Urothelium cell line (cell line): ENCODE measurements at regions not wholly inside any gene's neighbourhood (a gene's known extent, or its start where the extent isn't known, plus 50 kb on each side); places are given as distances from the start of the nearest gene placed in this dataset.
"Not testable (repeated sequence)": the region's sequence is repeated elsewhere in the genome, so short reads cannot be mapped to it uniquely, and the experiment has no call there.

Experiments used
- DNase-seq: peaks from one replicate; pipeline ENCODE4 v3.0.0; 2011; ENCODE audit warnings: low spot score, mixed read lengths
- FAIRE-seq: peaks from 2 replicates; lab custom pipeline; 2011; peaks lifted over from hg19 to GRCh38; lab: Jason Lieb, UNC

- no peak for DNase-seq
- FAIRE-seq = no peak
Measured at GRCh38 chr10:117601716-117602115, 59.2 kb downstream of the EMX2 start.

- FAIRE-seq (no peak), DNase-seq (no peak)
Measured at GRCh38 chr10:117603081-117603480, 60.5 kb downstream of the EMX2 start.

GRCh38 chr10:117603726-117604125 is 61.2 kb downstream of the EMX2 start:
- FAIRE-seq (no peak), DNase-seq (no peak)

- DNase-seq (peak; percentile 65), FAIRE-seq (no peak)
Measured at GRCh38 chr10:117609095-117609795, 66.7 kb downstream of the EMX2 start.

- DNase-seq = peak; percentile 15
- FAIRE-seq = no peak
Measured at GRCh38 chr10:117609796-117610170, 67.2 kb downstream of the EMX2 start.

- peak; percentile 9 for DNase-seq
- no peak for FAIRE-seq
Measured at GRCh38 chr10:117610321-117610720, 67.8 kb downstream of the EMX2 start.

GRCh38 chr10:117612113-117612512 is 69.6 kb downstream of the EMX2 start:
- FAIRE-seq = no peak
- DNase-seq = no peak

GRCh38 chr10:117615649-117616048 is 73.1 kb downstream of the EMX2 start:
- DNase-seq (no peak), FAIRE-seq (no peak)

GRCh38 chr10:117616179-117616578 is 73.6 kb downstream of the EMX2 start:
- FAIRE-seq (no peak), DNase-seq (no peak)

GRCh38 chr10:117617086-117617485 is 74.5 kb downstream of the EMX2 start:
- FAIRE-seq = no peak
- no peak for DNase-seq

- no peak for DNase-seq
- no peak for FAIRE-seq
Measured at GRCh38 chr10:117617659-117618058, 75.1 kb downstream of the EMX2 start.

GRCh38 chr10:117619223-117619622 is 76.7 kb downstream of the EMX2 start:
- no peak for DNase-seq
- FAIRE-seq = no peak

- DNase-seq = no peak
Measured at GRCh38 chr10:117619707-117620405, 77.3 kb downstream of the EMX2 start.

GRCh38 chr10:117621196-117621595 is 78.7 kb downstream of the EMX2 start:
- DNase-seq = no peak
- FAIRE-seq = no peak

More at GRCh38 chr10:117619707-117620405, 77.3 kb downstream of the EMX2 start:
- no peak for FAIRE-seq

GRCh38 chr10:117621795-117622420 is 79.4 kb downstream of the EMX2 start:
- DNase-seq = no peak
- no peak for FAIRE-seq

- FAIRE-seq = no peak
- DNase-seq = no peak
Measured at GRCh38 chr10:117622471-117623184, 80.1 kb downstream of the EMX2 start.

GRCh38 chr10:117626228-117626627 is 83.7 kb downstream of the EMX2 start:
- FAIRE-seq = no peak
- no peak for DNase-seq

- no peak for FAIRE-seq
- DNase-seq = no peak
Measured at GRCh38 chr10:117627561-117627960, 85.0 kb downstream of the EMX2 start.

GRCh38 chr10:117629717-117630116 is 87.2 kb downstream of the EMX2 start:
- not testable (repeated sequence) for DNase-seq, FAIRE-seq

- DNase-seq (no peak), FAIRE-seq (no peak)
Measured at GRCh38 chr10:117631276-117632145, 89.0 kb downstream of the EMX2 start.
